ENCODE measurements at regions not wholly inside any gene's neighbourhood (a gene's known extent, or its start where the extent isn't known, plus 50 kb on each side); places are given as distances from the start of the nearest gene placed in this dataset.

DNA sequence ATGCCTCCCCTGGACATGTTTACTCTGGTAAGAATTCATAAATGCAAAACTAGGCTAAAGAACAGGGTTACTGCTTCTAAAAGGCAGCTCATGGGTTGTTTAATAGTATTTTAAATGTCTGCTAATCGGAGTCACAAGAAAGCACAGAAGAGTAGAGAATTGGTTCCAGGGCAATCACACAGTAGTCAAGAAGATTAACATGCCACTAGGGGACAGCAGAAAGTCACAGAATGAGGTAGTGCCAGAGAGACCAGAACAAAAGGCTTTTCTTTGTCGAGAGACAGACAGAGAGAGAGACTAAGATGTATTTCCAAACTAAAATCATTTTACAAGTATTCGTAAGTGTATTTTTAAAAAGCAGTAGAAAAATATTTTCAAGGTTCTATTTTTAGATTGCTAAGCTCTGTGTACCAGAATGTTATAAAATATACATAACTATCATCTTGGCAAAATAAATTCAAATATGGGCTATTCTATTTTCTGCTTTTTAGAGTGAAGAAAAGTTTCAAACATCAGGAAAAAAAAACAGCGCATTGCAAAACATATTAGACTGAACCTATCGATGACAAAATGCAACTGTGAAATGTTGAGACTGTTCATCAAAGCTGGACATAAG, 78.3 kb upstream of the CDIN1 start (continued):
- TF ChIP-seq, protein P1, sequence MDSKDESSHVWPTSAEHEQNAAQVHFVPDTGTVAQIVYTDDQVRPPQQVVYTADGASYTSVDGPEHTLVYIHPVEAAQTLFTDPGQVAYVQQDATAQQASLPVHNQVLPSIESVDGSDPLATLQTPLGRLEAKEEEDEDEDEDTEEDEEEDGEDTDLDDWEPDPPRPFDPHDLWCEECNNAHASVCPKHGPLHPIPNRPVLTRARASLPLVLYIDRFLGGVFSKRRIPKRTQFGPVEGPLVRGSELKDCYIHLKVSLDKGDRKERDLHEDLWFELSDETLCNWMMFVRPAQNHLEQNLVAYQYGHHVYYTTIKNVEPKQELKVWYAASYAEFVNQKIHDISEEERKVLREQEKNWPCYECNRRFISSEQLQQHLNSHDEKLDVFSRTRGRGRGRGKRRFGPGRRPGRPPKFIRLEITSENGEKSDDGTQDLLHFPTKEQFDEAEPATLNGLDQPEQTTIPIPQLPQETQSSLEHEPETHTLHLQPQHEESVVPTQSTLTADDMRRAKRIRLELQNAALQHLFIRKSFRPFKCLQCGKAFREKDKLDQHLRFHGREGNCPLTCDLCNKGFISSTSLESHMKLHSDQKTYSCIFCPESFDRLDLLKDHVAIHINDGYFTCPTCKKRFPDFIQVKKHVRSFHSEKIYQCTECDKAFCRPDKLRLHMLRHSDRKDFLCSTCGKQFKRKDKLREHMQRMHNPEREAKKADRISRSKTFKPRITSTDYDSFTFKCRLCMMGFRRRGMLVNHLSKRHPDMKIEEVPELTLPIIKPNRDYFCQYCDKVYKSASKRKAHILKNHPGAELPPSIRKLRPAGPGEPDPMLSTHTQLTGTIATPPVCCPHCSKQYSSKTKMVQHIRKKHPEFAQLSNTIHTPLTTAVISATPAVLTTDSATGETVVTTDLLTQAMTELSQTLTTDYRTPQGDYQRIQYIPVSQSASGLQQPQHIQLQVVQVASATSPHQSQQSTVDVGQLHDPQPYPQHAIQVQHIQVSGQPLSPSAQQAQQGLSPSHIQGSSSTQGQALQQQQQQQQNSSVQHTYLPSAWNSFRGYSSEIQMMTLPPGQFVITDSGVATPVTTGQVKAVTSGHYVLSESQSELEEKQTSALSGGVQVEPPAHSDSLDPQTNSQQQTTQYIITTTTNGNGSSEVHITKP (IDR thresholded peaks at IDR 0.05; ENCODE audit: partially characterized antibody): no peak
- peak; percentile 73 to 87 for TF ChIP-seq RAD21 (CRISPR knock-in tag; conservative IDR thresholded peaks at IDR 0.05 in 1 of 2, IDR thresholded peaks at IDR 0.05 in 1 of 2)
- TF ChIP-seq, protein P2, sequence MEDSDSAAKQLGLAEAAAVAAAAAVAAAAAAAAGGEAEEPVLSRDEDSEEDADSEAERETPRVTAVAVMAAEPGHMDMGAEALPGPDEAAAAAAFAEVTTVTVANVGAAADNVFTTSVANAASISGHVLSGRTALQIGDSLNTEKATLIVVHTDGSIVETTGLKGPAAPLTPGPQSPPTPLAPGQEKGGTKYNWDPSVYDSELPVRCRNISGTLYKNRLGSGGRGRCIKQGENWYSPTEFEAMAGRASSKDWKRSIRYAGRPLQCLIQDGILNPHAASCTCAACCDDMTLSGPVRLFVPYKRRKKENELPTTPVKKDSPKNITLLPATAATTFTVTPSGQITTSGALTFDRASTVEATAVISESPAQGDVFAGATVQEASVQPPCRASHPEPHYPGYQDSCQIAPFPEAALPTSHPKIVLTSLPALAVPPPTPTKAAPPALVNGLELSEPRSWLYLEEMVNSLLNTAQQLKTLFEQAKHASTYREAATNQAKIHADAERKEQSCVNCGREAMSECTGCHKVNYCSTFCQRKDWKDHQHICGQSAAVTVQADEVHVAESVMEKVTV (CRISPR knock-in tag; IDR thresholded peaks at IDR 0.05): peak; percentile 62; the same call in 1 of the 2 replicates

DNA sequence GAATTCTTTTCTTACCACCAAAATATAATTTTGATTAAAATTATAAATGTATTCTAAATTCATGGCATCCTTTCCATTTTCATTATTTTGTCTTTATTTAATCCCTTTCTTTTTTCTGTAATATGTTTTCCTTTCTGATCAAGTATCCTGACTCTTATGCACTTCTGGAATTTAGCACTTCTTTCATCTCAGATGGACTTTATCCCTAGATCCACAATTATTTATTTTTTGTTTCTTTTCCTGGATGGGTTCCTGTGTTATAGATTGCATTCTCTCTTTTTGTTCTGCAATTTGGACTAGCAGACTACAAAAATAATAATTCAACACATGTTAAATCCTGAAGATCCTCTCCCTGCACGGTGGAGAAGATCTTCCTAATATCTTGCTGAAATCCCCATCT, 76.9 kb upstream of the CDIN1 start:
- Histone ChIP-seq H3K27me3 (ENCODE audit: control insufficient read depth in 2 of 2, insufficient read depth in 2 of 2, low read length in 2 of 2) (no peaks in the 10 kb centered on the region), H3K9me3 (replicated peaks; ENCODE audit: control insufficient read depth, insufficient read depth, low read depth, low read length) (no peaks in the 10 kb centered on the region), H3K27ac (ENCODE audit: extremely low read depth, low read depth, low read length) (no peak overlapping the region), H3K4me3 (no peak overlapping the region), H4K20me1 (replicated peaks; ENCODE audit: control insufficient read depth, insufficient read depth, low read length) (no peaks in the 10 kb centered on the region), H3K9me1 (ENCODE audit: control insufficient read depth, insufficient read depth, low read length) (no peaks in the 10 kb centered on the region), H3K4me1 (replicated peaks in 1 of 2; ENCODE audit: control insufficient read depth in 2 of 2, insufficient read depth in 2 of 2, low read length in 2 of 2) (no peaks in the 10 kb centered on the region), H3K36me3 (ENCODE audit: control insufficient read depth, insufficient read depth, low read length) (no peaks in the 10 kb centered on the region), H3K9ac (ENCODE audit: insufficient read depth in 1 of 2, low read depth in 2 of 2, low read length in 2 of 2) (no peak overlapping the region), H3K79me2 (ENCODE audit: control insufficient read depth, insufficient read depth, low read length) (no peaks in the 10 kb centered on the region), H2AFZ (ENCODE audit: low read depth, low read length) (peak overlapping the region; percentile 5; the same call in 1 of the 2 replicates), H3K4me2 (ENCODE audit: insufficient read depth, low read length) (no peak overlapping the region)
- FAIRE-seq (no peak), DNase-seq (ENCODE audit: extremely low read depth in 1 of 4, low spot score in 3 of 4) (no peak), ATAC-seq (no peak)
- no TSS peak for BruUV-seq (replicated peaks)
- POLR2A ChIA-PET: no interaction called here
- CTCF ChIA-PET (ENCODE audit: low intra/inter-chr PET ratio): interaction anchor here (0.6 kb wide), 1 partner anchor 1652 kb away, joined by 3 read pairs; no protein-coding TSS in a partner anchor
- intact Hi-C loops (cut with micrococcal nuclease): loop anchor here (5.0 to 10.0 kb wide), 3 partner anchors 382 to 1382 kb away; no protein-coding TSS in a partner anchor
- in situ Hi-C loops (cut with MboI): loop anchor here (25.0 kb wide), 1 partner anchor 1385 kb away; no protein-coding TSS in a partner anchor
- WGBS (ENCODE audit: insufficient coverage, low coverage, missing lambda C conversion rate): 0% methylated on average over 1 of the region's 1 CpG
- no peak for TF ChIP-seq PHF21A (IDR thresholded peaks at IDR 0.05; ENCODE audit: borderline replicate concordance, low read depth)
- TF ChIP-seq GTF2A2 (tag; IDR thresholded peaks at IDR 0.05): no peak
- TF ChIP-seq BRD4 (IDR thresholded peaks at IDR 0.05): no peak
- no peak for TF ChIP-seq SMARCB1 (IDR thresholded peaks at IDR 0.05; ENCODE audit: insufficient read length, low read depth)
- no peak for TF ChIP-seq SMARCA5 (IDR thresholded peaks at IDR 0.05)
- TF ChIP-seq COPS2 (conservative IDR thresholded peaks at IDR 0.05): no peak
- TF ChIP-seq ATF7 (IDR thresholded peaks at IDR 0.05): no peak
- TF ChIP-seq ESRRA (IDR thresholded peaks at IDR 0.05; ENCODE audit: borderline replicate concordance, low read depth): no peak
- TF ChIP-seq ERF (CRISPR knock-in tag; IDR thresholded peaks at IDR 0.05): no peak
- no peak for TF ChIP-seq STAT5A (IDR thresholded peaks at IDR 0.05; ENCODE audit: borderline replicate concordance, low read length)
- TF ChIP-seq, protein P3, sequence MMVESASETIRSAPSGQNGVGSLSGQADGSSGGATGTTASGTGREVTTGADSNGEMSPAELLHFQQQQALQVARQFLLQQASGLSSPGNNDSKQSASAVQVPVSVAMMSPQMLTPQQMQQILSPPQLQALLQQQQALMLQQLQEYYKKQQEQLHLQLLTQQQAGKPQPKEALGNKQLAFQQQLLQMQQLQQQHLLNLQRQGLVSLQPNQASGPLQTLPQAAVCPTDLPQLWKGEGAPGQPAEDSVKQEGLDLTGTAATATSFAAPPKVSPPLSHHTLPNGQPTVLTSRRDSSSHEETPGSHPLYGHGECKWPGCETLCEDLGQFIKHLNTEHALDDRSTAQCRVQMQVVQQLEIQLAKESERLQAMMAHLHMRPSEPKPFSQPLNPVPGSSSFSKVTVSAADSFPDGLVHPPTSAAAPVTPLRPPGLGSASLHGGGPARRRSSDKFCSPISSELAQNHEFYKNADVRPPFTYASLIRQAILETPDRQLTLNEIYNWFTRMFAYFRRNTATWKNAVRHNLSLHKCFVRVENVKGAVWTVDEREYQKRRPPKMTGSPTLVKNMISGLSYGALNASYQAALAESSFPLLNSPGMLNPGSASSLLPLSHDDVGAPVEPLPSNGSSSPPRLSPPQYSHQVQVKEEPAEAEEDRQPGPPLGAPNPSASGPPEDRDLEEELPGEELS (CRISPR knock-in tag; IDR thresholded peaks at IDR 0.05; ENCODE audit: borderline replicate concordance): no peak
